CD8-positive, alpha-beta memory T cell (primary cell): ENCODE measurements at regions not wholly inside any gene's neighbourhood (a gene's known extent, or its start where the extent isn't known, plus 50 kb on each side); places are given as distances from the start of the nearest gene placed in this dataset.

Experiments used
- CTCF ChIA-PET: fragments of 350-600 bp; sonication (Branson Sonifier 250); formaldehyde crosslinking; loops from one replicate; lab custom pipeline; 2021; ENCODE audit warnings: antibody characterized with exemption; lab: Charles Lee
- POLR2A ChIA-PET: fragments of 350-600 bp; sonication (Branson Sonifier 250); formaldehyde crosslinking; loops from one replicate; lab custom pipeline; 2021; ENCODE audit warnings: antibody characterized with exemption; lab: Charles Lee
- DNase-seq, 5 donors: peaks; one replicate each; pipeline versions ENCODE4 v3.0.0 to v3.0.0-alpha.2; 2020 to 2022; ENCODE audit warnings: mixed read lengths in 1 of 5
- H3K27ac ChIP-seq: one replicate; pipeline ENCODE4 v1.7.0; 2013; ENCODE audit warnings: low read depth, mild to moderate bottlenecking, low read length, moderate library complexity
- H3K27me3 ChIP-seq: 2 replicates; pipeline ENCODE4 v1.7.0; 2013; ENCODE audit warnings: low read length, mild to moderate bottlenecking; ENCODE audit not compliant: insufficient read depth, poor library complexity, severe bottlenecking
- H3K36me3 ChIP-seq: 2 replicates; pipeline ENCODE4 v1.7.0; 2013; ENCODE audit warnings: mild to moderate bottlenecking, low read length, moderate library complexity; ENCODE audit not compliant: insufficient read depth
- H3K4me1 ChIP-seq: 2 replicates; pipeline ENCODE4 v1.7.0; 2013; ENCODE audit warnings: mild to moderate bottlenecking, low read length, moderate library complexity; ENCODE audit not compliant: insufficient read depth
- H3K4me3 ChIP-seq: 2 replicates; pipeline ENCODE4 v1.7.0; 2013; ENCODE audit warnings: mild to moderate bottlenecking, low read length
- H3K9me3 ChIP-seq: 2 replicates; pipeline ENCODE4 v1.7.0; 2013; ENCODE audit warnings: mild to moderate bottlenecking, low read length
- H3K27ac Mint-ChIP-seq, 8 donors: one replicate each; pipeline ENCODE4 v1.8.0; 2020 to 2021; ENCODE audit warnings: mixed read lengths in 8 of 8, mild to moderate bottlenecking in 6 of 8, inconsistent platforms in 3 of 8, moderate library complexity in 3 of 8
- H3K27me3 Mint-ChIP-seq, 2 donors: one replicate each; pipeline ENCODE4 v1.8.0; 2020 to 2021; ENCODE audit warnings: mixed read lengths in 2 of 2, mild to moderate bottlenecking in 1 of 2, moderate library complexity in 1 of 2
- H3K36me3 Mint-ChIP-seq, 3 donors: one replicate each; pipeline ENCODE4 v1.8.0; 2020 to 2021; ENCODE audit warnings: mixed read lengths in 3 of 3, inconsistent platforms in 1 of 3, mild to moderate bottlenecking in 1 of 3
- H3K4me1 Mint-ChIP-seq, 3 donors: one replicate each; pipeline ENCODE4 v1.8.0; 2020 to 2021; ENCODE audit warnings: mixed read lengths in 3 of 3, inconsistent platforms in 1 of 3, mild to moderate bottlenecking in 1 of 3
- H3K4me3 Mint-ChIP-seq, 7 donors: one replicate each; pipeline ENCODE4 v1.8.0; 2020 to 2021; ENCODE audit warnings: mixed read lengths in 7 of 7, mild to moderate bottlenecking in 6 of 7, moderate library complexity in 4 of 7, inconsistent platforms in 2 of 7
- H3K9me3 Mint-ChIP-seq, 5 donors: one replicate each; pipeline ENCODE4 v1.8.0; 2020 to 2022; ENCODE audit warnings: mixed read lengths in 5 of 5, mild to moderate bottlenecking in 3 of 5, moderate library complexity in 2 of 5, inconsistent platforms in 1 of 5

GRCh38 chr18:10386956-10387355 is 67.5 kb upstream of the APCDD1 start:
- Mint-ChIP-seq H3K27me3 (peaks cover 6 to 28% of the 10 kb centered on the region in 2 donors), H3K4me1 (no peaks in the 10 kb centered on the region), H3K4me3 (no peak overlapping the region), H3K9me3 (peaks cover 0 to 3% (median 0%) of the 10 kb centered on the region in 5 donors), H3K36me3 (no peaks in the 10 kb centered on the region), H3K27ac (no peak overlapping the region)
- no peaks in the 10 kb centered on the region for H3K36me3 ChIP-seq
- no peak overlapping the region for H3K4me3 ChIP-seq
- H3K9me3 ChIP-seq = no peaks in the 10 kb centered on the region
- no peaks in the 10 kb centered on the region for H3K27me3 ChIP-seq
- H3K4me1 ChIP-seq = no peaks in the 10 kb centered on the region
- DNase-seq = no peak
- POLR2A ChIA-PET = no interaction called here
- no peak overlapping the region for H3K27ac ChIP-seq
- CTCF ChIA-PET = no interaction called here

GRCh38 chr18:10387399-10387798 is 67.0 kb upstream of the APCDD1 start:
- Mint-ChIP-seq H3K36me3 (no peaks in the 10 kb centered on the region), H3K4me1 (no peaks in the 10 kb centered on the region), H3K4me3 (no peak overlapping the region), H3K27ac (no peak overlapping the region), H3K9me3 (peaks cover 0 to 3% (median 0%) of the 10 kb centered on the region in 5 donors), H3K27me3 (peaks cover 6 to 29% of the 10 kb centered on the region in 2 donors)
- no peak overlapping the region for H3K27ac ChIP-seq
- no peaks in the 10 kb centered on the region for H3K4me1 ChIP-seq
- POLR2A ChIA-PET = no interaction called here
- H3K4me3 ChIP-seq = no peak overlapping the region
- no peak for DNase-seq
- H3K27me3 ChIP-seq = no peaks in the 10 kb centered on the region
- H3K36me3 ChIP-seq = no peaks in the 10 kb centered on the region
- CTCF ChIA-PET = no interaction called here
- no peaks in the 10 kb centered on the region for H3K9me3 ChIP-seq

GRCh38 chr18:10388373-10388772 is 66.1 kb upstream of the APCDD1 start:
- POLR2A ChIA-PET = no interaction called here
- no peak overlapping the region for H3K4me3 ChIP-seq

GRCh38 chr18:10391506-10391905 is 62.9 kb upstream of the APCDD1 start:
- ChIA-PET POLR2A (no interaction called here), CTCF (no interaction called here)
- no peaks in the 10 kb centered on the region for H3K27me3 ChIP-seq
- H3K4me1 ChIP-seq = no peaks in the 10 kb centered on the region
- H3K27me3 Mint-ChIP-seq = peaks cover 7 to 36% of the 10 kb centered on the region in 2 donors
- no peak overlapping the region for H3K4me3 Mint-ChIP-seq
- H3K27ac Mint-ChIP-seq = no peak overlapping the region
- no peaks in the 10 kb centered on the region for H3K4me1 Mint-ChIP-seq
- H3K9me3 Mint-ChIP-seq = peaks cover 0 to 6% (median 0%) of the 10 kb centered on the region in 5 donors
- H3K4me3 ChIP-seq = no peak overlapping the region
- no peak overlapping the region for H3K27ac ChIP-seq
- H3K36me3 ChIP-seq = no peaks in the 10 kb centered on the region
- DNase-seq = no peak
- H3K9me3 ChIP-seq = no peaks in the 10 kb centered on the region
- H3K36me3 Mint-ChIP-seq = no peaks in the 10 kb centered on the region

More at GRCh38 chr18:10388373-10388772, 66.1 kb upstream of the APCDD1 start:
- no peak for DNase-seq
- no peaks in the 10 kb centered on the region for H3K4me1 ChIP-seq
- Mint-ChIP-seq H3K36me3 (no peaks in the 10 kb centered on the region), H3K27ac (no peak overlapping the region), H3K4me1 (no peaks in the 10 kb centered on the region), H3K27me3 (peaks cover 6 to 33% of the 10 kb centered on the region in 2 donors), H3K4me3 (no peak overlapping the region), H3K9me3 (peaks cover 0 to 7% (median 0%) of the 10 kb centered on the region in 5 donors)
- H3K27ac ChIP-seq = no peak overlapping the region
- no peaks in the 10 kb centered on the region for H3K9me3 ChIP-seq
- CTCF ChIA-PET = no interaction called here
- H3K36me3 ChIP-seq = no peaks in the 10 kb centered on the region
- no peaks in the 10 kb centered on the region for H3K27me3 ChIP-seq

- H3K9me3 ChIP-seq = no peaks in the 10 kb centered on the region
- H3K4me3 ChIP-seq = no peak overlapping the region
- H3K27me3 ChIP-seq = no peaks in the 10 kb centered on the region
- no peak overlapping the region for H3K27ac ChIP-seq
- no peak overlapping the region for H3K4me3 Mint-ChIP-seq
- H3K4me1 ChIP-seq = no peaks in the 10 kb centered on the region
- peaks cover 0 to 4% (median 0%) of the 10 kb centered on the region in 5 donors for H3K9me3 Mint-ChIP-seq
- no peaks in the 10 kb centered on the region for H3K4me1 Mint-ChIP-seq
- H3K27ac Mint-ChIP-seq = no peak overlapping the region
- H3K27me3 Mint-ChIP-seq = peaks cover 4 to 9% of the 10 kb centered on the region in 2 donors
- CTCF ChIA-PET = interaction anchor here (0.7 kb wide), 1 partner anchor 908 kb away, joined by 3 read pairs; no protein-coding TSS in a partner anchor
- H3K36me3 Mint-ChIP-seq = no peaks in the 10 kb centered on the region
- POLR2A ChIA-PET = no interaction called here
- no peak for DNase-seq
- H3K36me3 ChIP-seq = no peaks in the 10 kb centered on the region
These were observed 57.4 kb upstream of the APCDD1 start for GRCh38 chr18:10397004-10397403.

GRCh38 chr18:10398571-10398970 is 55.9 kb upstream of the APCDD1 start:
- Histone ChIP-seq H3K9me3 (no peaks in the 10 kb centered on the region), H3K27ac (no peak overlapping the region), H3K27me3 (no peaks in the 10 kb centered on the region), H3K36me3 (no peaks in the 10 kb centered on the region), H3K4me1 (no peaks in the 10 kb centered on the region), H3K4me3 (no peak overlapping the region)
- POLR2A ChIA-PET = no interaction called here
- H3K9me3 Mint-ChIP-seq = no peaks in the 10 kb centered on the region
- no peak overlapping the region for H3K4me3 Mint-ChIP-seq
- no peak for DNase-seq
- CTCF ChIA-PET = no interaction called here
- H3K27me3 Mint-ChIP-seq = peaks cover 4% of the 10 kb centered on the region in 2 donors
- H3K4me1 Mint-ChIP-seq = no peaks in the 10 kb centered on the region
- H3K36me3 Mint-ChIP-seq = no peaks in the 10 kb centered on the region
- H3K27ac Mint-ChIP-seq = peak overlapping the region in 1 of 8 donors; percentile 66

- ChIA-PET POLR2A (no interaction called here), CTCF (no interaction called here)
- H3K4me1 Mint-ChIP-seq = no peaks in the 10 kb centered on the region
- H3K4me3 Mint-ChIP-seq = no peak overlapping the region
- DNase-seq = no peak
- Histone ChIP-seq H3K4me3 (no peak overlapping the region), H3K27ac (no peak overlapping the region), H3K36me3 (no peaks in the 10 kb centered on the region), H3K27me3 (no peaks in the 10 kb centered on the region), H3K9me3 (no peaks in the 10 kb centered on the region), H3K4me1 (no peaks in the 10 kb centered on the region)
- H3K9me3 Mint-ChIP-seq = no peaks in the 10 kb centered on the region
- peaks cover 0 to under 1% of the 10 kb centered on the region in 2 donors for H3K27me3 Mint-ChIP-seq
- no peaks in the 10 kb centered on the region for H3K36me3 Mint-ChIP-seq
- H3K27ac Mint-ChIP-seq = no peak overlapping the region
These were observed 55.0 kb upstream of the APCDD1 start for GRCh38 chr18:10399465-10399864.

GRCh38 chr18:10400534-10401307 is 53.7 kb upstream of the APCDD1 start:
- CTCF ChIA-PET = no interaction called here
- no peak overlapping the region for H3K27ac ChIP-seq

More at GRCh38 chr18:10400534-10401307, 53.7 kb upstream of the APCDD1 start:
- Histone ChIP-seq H3K4me3 (no peak overlapping the region), H3K9me3 (no peaks in the 10 kb centered on the region), H3K27me3 (no peaks in the 10 kb centered on the region), H3K36me3 (no peaks in the 10 kb centered on the region), H3K4me1 (no peaks in the 10 kb centered on the region)
- no peaks in the 10 kb centered on the region for H3K4me1 Mint-ChIP-seq
- no peak overlapping the region for H3K4me3 Mint-ChIP-seq
- H3K27me3 Mint-ChIP-seq = no peaks in the 10 kb centered on the region
- no peaks in the 10 kb centered on the region for H3K36me3 Mint-ChIP-seq
- POLR2A ChIA-PET = no interaction called here
- no peaks in the 10 kb centered on the region for H3K9me3 Mint-ChIP-seq
- no peak overlapping the region for H3K27ac Mint-ChIP-seq
- DNase-seq = no peak
